COLO829 (cell line): ENCODE measurements at regions not wholly inside any gene's neighbourhood (a gene's known extent, or its start where the extent isn't known, plus 50 kb on each side); places are given as distances from the start of the nearest gene placed in this dataset.

ENCODE experiments used
- DNase-seq: peaks from one replicate; pipeline ENCODE4 v3.0.0; 2012; ENCODE audit warnings: low spot score

GRCh38 chr1:81573458-81573857 lies 227.3 kb upstream of the ADGRL2 start:
- no peak for DNase-seq

DNA sequence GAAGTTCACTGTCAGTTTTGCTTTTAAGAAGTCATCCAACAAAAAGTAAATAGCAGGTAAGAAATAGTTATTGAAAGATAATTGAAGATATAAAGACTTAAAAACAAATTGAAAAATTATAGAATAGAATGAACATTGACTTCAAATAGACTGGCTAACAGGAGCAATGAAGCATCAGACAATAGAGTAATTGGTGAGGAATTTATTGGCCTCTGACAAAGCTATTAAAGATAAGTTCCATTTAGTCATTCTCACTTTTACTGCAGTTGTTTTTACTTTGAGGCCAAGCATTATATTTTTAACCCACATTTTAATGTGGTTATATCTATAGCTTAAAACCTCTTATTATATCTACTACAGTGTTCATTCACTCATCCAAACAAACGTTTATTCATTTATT lies 228.8 kb upstream of the ADGRL2 start:
- no peak for DNase-seq

GRCh38 chr1:81569761-81570160 lies 231.0 kb upstream of the ADGRL2 start:
- DNase-seq = no peak

DNA sequence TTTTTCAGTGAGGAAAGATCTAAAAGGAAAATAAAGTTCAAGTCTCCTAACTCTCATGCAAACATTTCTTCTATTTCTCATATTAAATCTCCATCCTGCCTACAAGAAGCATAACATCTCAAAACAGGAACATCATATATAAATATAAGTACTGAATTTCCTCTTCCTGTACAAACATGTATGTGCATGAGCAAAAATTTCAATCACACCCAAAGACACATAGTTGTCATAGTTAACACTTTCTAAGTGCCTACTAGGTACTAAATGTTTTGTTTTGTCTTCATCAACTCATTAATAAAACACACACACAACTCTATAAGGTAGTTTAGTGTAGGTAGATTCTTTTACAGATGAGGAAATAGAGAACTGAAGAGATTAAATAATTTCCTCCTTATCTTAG lies 237.1 kb upstream of the ADGRL2 start:
- DNase-seq = no peak

DNA sequence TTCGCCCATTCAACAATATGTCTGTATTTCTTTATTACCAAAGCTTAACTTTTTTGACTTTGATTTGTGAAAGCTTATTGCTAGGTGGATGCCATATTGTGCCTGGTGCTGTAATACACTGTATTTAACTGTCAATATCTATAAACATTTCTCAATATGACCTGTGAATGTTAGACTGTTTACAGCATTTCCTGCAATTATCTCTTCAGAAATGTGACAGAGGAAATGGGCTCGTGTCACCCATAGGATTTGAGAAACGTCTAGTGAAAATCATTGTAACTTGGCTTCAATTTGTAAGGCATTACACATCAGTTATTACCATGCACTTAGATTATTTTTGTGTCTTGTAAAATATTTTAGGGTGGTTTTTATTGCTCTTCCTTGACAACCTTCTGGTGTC lies 237.8 kb upstream of the ADGRL2 start:
- no peak for DNase-seq

GRCh38 chr1:81560629-81561028 lies 240.1 kb upstream of the ADGRL2 start:
- DNase-seq = no peak

DNA sequence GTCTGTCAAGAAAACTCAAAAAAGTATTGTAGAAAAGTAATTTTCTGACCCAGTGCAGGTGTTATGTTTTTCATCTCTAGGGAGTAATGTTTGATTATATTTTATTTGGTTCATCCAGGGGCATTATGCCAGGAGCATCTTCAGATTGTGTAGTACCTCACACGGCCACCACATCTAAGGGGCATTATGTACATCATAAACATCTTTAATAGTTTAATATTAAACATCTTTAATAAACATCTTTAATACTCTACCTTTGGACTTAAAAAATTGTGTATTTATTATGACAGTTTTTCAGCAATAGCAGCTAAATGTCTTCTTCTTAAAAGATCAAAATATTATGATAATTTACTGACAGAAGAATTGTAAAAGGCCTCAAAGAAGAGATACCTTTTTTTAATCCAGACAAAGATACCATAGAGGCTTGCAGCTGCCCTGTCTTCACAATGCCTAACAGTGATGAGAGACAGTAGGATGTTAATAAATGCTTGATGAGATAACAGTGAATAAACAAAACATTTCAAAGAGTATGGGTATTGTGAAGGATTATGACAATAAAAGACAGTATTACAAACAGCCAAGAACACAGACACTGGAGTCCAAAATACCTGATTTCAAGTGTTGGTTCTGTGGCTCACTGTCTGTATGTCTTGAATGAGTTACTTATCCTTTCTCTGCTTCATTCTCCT lies 240.9 kb upstream of the ADGRL2 start:
- no peak for DNase-seq

DNA sequence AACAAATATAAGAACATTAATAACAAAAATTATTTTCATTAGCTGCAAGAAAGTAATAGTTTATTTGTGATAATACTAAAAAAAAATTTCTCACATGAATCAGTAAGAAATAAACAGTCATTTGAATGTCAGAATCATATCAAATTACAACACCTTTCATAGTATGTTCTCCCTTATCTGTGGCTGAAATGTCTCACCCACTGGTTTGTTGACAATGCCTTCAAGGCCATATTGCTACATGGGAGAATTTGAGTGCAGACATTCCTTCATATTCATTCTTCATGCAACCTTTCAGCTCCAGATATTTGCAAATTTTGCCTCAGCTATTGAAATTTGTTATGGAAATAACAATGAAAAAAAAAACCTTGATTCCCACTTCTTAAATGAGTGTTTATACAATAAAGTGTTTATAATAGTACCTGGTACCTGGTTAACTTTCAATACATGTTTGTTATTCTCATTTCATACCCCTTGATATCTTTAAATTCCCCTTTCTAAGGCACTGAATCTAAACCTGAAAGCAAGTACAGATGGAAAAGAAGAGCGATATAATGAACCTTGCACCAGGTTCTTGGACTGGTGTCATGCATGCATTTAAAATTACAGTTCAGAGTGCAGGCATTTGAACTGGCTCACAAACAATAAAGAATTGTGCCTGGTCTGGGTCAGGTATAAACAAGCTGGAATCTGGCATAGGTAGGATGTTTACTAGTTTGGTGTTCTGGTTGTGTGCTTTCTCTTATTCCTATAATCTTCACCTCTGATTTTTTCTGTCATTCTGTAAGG lies 242.2 kb upstream of the ADGRL2 start:
- no peak for DNase-seq

- no peak for DNase-seq
Observed at GRCh38 chr1:81556968-81557367, 243.8 kb upstream of the ADGRL2 start.

DNA sequence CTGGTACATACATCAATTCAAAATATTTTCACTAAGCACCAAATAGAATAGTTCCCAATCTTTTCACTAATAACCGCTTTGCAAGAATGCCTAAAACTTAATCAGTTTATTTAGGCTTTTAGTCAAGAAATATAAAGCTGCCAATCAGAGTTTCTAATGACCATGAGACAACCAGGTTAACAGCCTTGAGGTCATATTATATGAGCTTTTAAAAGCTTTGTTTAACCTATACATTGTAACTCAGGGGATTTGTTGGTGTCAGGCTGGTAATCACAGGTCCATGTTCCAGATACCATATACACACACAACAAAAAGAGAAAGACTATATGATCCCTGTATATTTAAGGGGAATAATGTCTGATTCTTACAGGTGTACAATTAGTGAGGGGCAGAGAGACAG lies 246.2 kb upstream of the ADGRL2 start:
- DNase-seq = no peak

DNA sequence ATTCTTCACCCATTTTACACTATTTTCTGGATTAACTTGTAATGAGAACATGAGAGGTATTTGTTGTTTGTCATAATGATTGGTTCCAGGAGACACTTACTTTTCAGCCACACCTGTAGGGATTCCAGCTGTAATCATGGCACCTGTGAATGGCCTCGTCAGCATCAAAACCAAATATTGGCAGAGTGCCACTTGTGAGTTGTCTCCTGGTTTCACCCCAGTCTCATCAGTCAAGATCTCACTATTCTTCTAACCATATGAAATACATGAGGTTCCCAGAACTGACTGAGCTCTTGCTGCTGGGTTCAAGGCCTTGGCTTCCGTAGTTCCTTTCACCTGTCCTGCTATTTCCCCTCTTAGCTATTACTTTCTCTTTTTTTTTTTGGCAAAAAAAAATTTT lies 246.6 kb upstream of the ADGRL2 start:
- DNase-seq = no peak

DNA sequence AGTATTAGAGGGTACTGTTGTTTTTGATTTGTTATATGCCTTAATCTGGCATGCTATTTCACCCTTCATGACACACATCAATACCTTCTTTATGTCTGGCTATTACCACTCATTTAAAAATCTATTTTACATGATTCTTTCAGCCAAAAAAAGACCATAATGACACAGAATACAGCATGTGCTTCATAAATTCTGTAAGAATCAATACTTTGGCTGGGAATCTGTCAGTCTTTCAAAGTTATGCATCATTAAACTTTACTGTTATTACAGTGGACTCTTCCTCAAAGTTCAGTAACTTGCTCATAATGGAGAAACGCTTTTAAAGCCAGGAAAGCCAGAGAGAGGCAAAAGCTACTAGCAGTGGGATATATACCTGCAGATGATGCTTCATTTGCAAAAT lies 247.2 kb upstream of the ADGRL2 start:
- no peak for DNase-seq

DNA sequence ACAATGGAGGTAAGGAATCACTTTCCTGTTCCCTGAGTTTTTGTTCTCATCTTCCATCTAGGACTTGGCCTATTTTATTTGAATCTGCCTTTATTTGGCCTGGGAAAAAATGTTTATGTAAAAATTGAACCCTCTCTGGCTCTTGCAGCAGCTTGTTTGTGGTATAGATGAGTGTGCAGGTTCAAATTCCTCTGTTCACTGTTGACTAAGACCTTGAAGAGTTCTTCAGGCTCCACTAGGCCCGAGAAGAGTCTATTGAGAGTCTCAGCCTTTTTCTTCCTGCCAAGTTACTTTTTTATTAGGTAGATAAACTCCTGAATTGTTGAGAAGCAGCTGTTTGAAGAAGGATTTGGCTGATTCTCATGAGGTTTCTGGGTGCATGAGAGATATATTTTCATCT lies 248.8 kb upstream of the ADGRL2 start:
- DNase-seq = no peak

GRCh38 chr1:81550753-81551152 lies 250.0 kb upstream of the ADGRL2 start:
- DNase-seq = no peak

GRCh38 chr1:81549588-81550127 lies 251.1 kb upstream of the ADGRL2 start:
- no peak for DNase-seq

- DNase-seq = no peak
Observed at GRCh38 chr1:81548918-81549587, 251.7 kb upstream of the ADGRL2 start.

DNA sequence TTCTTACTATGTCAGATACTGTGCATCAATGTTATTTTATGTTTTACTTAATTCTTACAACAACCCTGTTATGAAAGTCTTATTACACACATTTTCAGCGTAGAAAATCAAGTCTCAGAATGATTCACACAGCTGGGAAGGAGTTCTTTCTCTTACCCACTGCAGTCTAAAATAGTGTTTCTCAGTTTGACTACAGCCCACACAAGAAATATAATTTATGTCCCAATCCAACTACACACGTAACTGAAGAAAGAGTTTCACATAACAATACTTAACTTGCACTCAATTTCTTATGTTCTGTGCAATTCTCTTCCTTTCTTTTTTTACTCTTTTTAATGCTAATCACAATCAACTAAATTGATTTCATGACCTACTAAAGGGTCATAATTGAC lies 252.8 kb upstream of the ADGRL2 start:
- DNase-seq = no peak

- peak; percentile 40 for DNase-seq
Observed at GRCh38 chr1:81547261-81547911, 253.3 kb upstream of the ADGRL2 start.

- no peak for DNase-seq
Observed at GRCh38 chr1:81545734-81546133, 255.0 kb upstream of the ADGRL2 start.

DNA sequence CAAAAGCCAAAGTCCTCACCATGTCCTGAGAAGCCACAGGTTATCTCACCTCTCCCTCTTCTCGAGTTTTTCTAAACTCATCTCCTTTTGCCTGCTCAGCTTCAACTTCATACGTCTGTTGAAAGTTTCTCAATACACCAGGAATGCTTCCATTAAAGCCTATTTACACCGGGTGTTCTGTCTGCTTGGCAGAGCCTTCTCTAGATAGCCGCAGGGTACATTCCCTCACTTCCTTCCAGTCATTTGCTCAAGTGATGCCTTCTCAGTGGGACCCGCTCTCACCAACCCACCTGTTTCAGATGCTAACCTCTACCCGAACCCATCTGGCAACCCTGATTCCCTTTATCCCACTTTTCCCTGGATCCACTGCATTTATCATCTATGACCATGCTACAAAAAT lies 257.0 kb upstream of the ADGRL2 start:
- no peak for DNase-seq

DNA sequence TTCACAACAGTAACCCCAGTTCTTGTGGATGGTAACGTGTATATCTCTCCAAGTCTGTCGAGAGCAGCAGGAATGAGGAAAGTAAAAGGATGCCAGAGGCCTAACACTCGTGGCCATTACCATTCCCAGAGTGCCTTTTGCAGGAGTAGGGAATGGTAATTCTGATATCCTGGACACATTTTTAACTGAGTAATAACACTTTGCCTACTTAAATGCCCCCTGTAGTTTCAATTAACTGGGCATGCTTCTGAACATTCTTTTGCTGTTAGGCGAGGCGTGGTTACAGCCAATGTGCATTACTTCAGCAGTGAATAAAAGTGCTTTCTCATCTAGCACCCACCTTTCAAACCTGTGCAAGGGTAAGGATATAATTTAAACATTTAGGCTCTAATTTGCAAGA lies 258.5 kb upstream of the ADGRL2 start:
- DNase-seq = no peak

DNA sequence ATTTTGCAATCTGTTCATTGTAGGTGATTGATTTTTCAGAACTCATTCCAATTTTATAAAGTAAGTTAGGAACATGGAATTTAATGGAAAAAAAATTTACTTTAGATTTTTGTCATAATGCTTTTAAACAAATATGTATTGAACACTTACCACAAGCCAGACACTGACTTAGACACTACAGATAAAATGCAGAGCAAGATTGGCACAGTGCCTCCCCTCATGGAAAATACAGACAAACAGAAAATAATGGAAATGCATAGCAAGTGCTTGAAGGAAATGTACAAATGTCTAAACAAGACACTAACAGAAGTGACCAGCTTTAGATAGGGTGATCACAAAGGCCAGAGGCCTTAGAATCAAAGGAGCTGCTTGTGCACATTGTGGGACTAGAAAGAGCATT lies 260.5 kb upstream of the ADGRL2 start:
- no peak for DNase-seq

- no peak for DNase-seq
Observed at GRCh38 chr1:81529014-81529413, 271.7 kb upstream of the ADGRL2 start.
